ENCODE measurements at regions not wholly inside any gene's neighbourhood (a gene's known extent, or its start where the extent isn't known, plus 50 kb on each side); places are given as distances from the start of the nearest gene placed in this dataset.
"Not testable (repeated sequence)": the region's sequence is repeated elsewhere in the genome, so short reads cannot be mapped to it uniquely, and the experiment has no call there.

GRCh38 chr2:198270157-198270556, 465.8 kb downstream of the PLCL1 start:
- H4K20me1 ChIP-seq (replicated peaks; ENCODE audit: control insufficient read depth, insufficient read depth, low read length); CTCF ChIA-PET (ENCODE audit: low intra/inter-chr PET ratio); ATAC-seq; H3K79me2 ChIP-seq (ENCODE audit: control insufficient read depth, insufficient read depth, low read length); H3K9me3 ChIP-seq (replicated peaks; ENCODE audit: control insufficient read depth, insufficient read depth, low read depth, low read length); H3K27ac ChIP-seq (ENCODE audit: extremely low read depth, low read depth, low read length); H3K36me3 ChIP-seq (ENCODE audit: control insufficient read depth, insufficient read depth, low read length); H3K4me2 ChIP-seq (ENCODE audit: insufficient read depth, low read length); FAIRE-seq; H3K27me3 ChIP-seq (ENCODE audit: control insufficient read depth in 2 of 2, insufficient read depth in 2 of 2, low read length in 2 of 2); POLR2A ChIA-PET; BruUV-seq (replicated peaks); H3K4me3 ChIP-seq; H3K9ac ChIP-seq (ENCODE audit: insufficient read depth in 1 of 2, low read depth in 2 of 2, low read length in 2 of 2); H2AFZ ChIP-seq (ENCODE audit: low read depth, low read length); H3K4me1 ChIP-seq (replicated peaks in 1 of 2; ENCODE audit: control insufficient read depth in 2 of 2, insufficient read depth in 2 of 2, low read length in 2 of 2); H3K9me1 ChIP-seq (ENCODE audit: control insufficient read depth, insufficient read depth, low read length); intact Hi-C loops (cut with micrococcal nuclease); DNase-seq (ENCODE audit: extremely low read depth in 1 of 4, low spot score in 3 of 4); in situ Hi-C loops (cut with MboI); TF ChIP-seq CEBPG (CRISPR knock-in tag; IDR thresholded peaks at IDR 0.05): not testable (repeated sequence)
- TF ChIP-seq, protein P1, sequence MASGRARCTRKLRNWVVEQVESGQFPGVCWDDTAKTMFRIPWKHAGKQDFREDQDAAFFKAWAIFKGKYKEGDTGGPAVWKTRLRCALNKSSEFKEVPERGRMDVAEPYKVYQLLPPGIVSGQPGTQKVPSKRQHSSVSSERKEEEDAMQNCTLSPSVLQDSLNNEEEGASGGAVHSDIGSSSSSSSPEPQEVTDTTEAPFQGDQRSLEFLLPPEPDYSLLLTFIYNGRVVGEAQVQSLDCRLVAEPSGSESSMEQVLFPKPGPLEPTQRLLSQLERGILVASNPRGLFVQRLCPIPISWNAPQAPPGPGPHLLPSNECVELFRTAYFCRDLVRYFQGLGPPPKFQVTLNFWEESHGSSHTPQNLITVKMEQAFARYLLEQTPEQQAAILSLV (tag; IDR thresholded peaks at IDR 0.05): 0 out of 2 replicates have a peak, but pooled peaks have one; percentile 21
- peak in 1 of 2 experiments; percentile 76; a peak in 2 of 4 replicates for TF ChIP-seq CEBPG (tag; conservative IDR thresholded peaks at IDR 0.05 in 1 of 2, IDR thresholded peaks at IDR 0.05 in 1 of 2)
- TF ChIP-seq, protein P2, sequence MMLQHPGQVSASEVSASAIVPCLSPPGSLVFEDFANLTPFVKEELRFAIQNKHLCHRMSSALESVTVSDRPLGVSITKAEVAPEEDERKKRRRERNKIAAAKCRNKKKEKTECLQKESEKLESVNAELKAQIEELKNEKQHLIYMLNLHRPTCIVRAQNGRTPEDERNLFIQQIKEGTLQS (IDR thresholded peaks at IDR 0.05): peak; percentile 65
- TF ChIP-seq, protein P2 (CRISPR knock-in tag; conservative IDR thresholded peaks at IDR 0.05): not testable (repeated sequence)
- TF ChIP-seq CEBPB (tag; IDR thresholded peaks at IDR 0.05): 0 out of 2 replicates have a peak, but pooled peaks have one; percentile 31
- WGBS (ENCODE audit: insufficient coverage, low coverage, missing lambda C conversion rate): 0% methylated on average over 2 of the region's 2 CpGs
